MM.1S (cell line): ENCODE measurements at regions not wholly inside any gene's neighbourhood (a gene's known extent, or its start where the extent isn't known, plus 50 kb on each side); places are given as distances from the start of the nearest gene placed in this dataset.

ENCODE experiments used
- DNase-seq: peaks from one replicate; pipeline ENCODE4 v3.0.0-alpha.2; 2015
- H2AFZ ChIP-seq: fragments of 300-600 bp; sonication (generic); 2 replicates; pipeline ENCODE4 v1.6.0; 2016; ENCODE audit warnings: antibody characterized with exemption, low read length
- H3F3A ChIP-seq: fragments of 300-600 bp; sonication (generic); 2 replicates; pipeline ENCODE4 v1.6.1; 2016; ENCODE audit warnings: mild to moderate bottlenecking, antibody characterized with exemption, low read length, moderate library complexity, mixed read lengths; ENCODE audit not compliant: insufficient read depth
- H3K27ac ChIP-seq: fragments of 300-600 bp; sonication (generic); 2 replicates; pipeline ENCODE4 v1.5.1; 2016; ENCODE audit warnings: mild to moderate bottlenecking, low read length
- H3K27me3 ChIP-seq: fragments of 300-600 bp; sonication (generic); replicated peaks from 2 replicates; pipeline ENCODE4 v1.6.0; 2016; ENCODE audit warnings: low read length; ENCODE audit not compliant: insufficient read depth
- H3K36me3 ChIP-seq: fragments of 300-600 bp; sonication (generic); replicated peaks from 2 replicates; pipeline ENCODE4 v1.6.1; 2016; ENCODE audit warnings: mild to moderate bottlenecking, low read length, mixed read lengths; ENCODE audit not compliant: insufficient read depth
- H3K4me1 ChIP-seq: fragments of 300-600 bp; sonication (generic); 2 replicates; pipeline ENCODE4 v1.6.1; 2016; ENCODE audit warnings: low read length, mixed read lengths
- H3K4me2 ChIP-seq: fragments of 300-600 bp; sonication (generic); 2 replicates; pipeline ENCODE4 v1.6.0; 2016; ENCODE audit warnings: low read depth, low read length
- H3K4me3 ChIP-seq: fragments of 300-600 bp; sonication (generic); 2 replicates; pipeline ENCODE4 v1.5.1; 2016; ENCODE audit warnings: low read length, mixed read lengths
- H3K79me2 ChIP-seq: fragments of 300-600 bp; sonication (generic); 2 replicates; pipeline ENCODE4 v1.6.1; 2016; ENCODE audit warnings: mixed run types, low read length, mixed read lengths
- H3K9ac ChIP-seq: fragments of 300-600 bp; sonication (generic); 2 replicates; pipeline ENCODE4 v1.6.1; 2016; ENCODE audit warnings: low read length, mixed read lengths
- H3K9me2 ChIP-seq: fragments of 300-600 bp; sonication (generic); replicated peaks from 2 replicates; pipeline ENCODE4 v1.6.1; 2016; ENCODE audit warnings: mild to moderate bottlenecking, low read length, mixed read lengths; ENCODE audit not compliant: insufficient read depth
- H3K9me3 ChIP-seq: fragments of 300-600 bp; sonication (generic); replicated peaks from 2 replicates; pipeline ENCODE4 v1.6.1; 2016; ENCODE audit warnings: mild to moderate bottlenecking, low read length, mixed read lengths; ENCODE audit not compliant: insufficient read depth
- H4K20me1 ChIP-seq: fragments of 300-600 bp; sonication (generic); 2 replicates; pipeline ENCODE4 v1.6.1; 2016; ENCODE audit warnings: mild to moderate bottlenecking, low read length, moderate library complexity, mixed read lengths; ENCODE audit not compliant: insufficient read depth
- CTCF ChIP-seq: fragments of 300-600 bp; sonication (generic); IDR thresholded peaks from 2 replicates; pipeline ENCODE4 v1.5.1; 2016; ENCODE audit warnings: antibody characterized with exemption, low read length, mixed read lengths
- EZH2 ChIP-seq: fragments of 300-600 bp; sonication (generic); optimal IDR thresholded peaks from 2 replicates; pipeline ENCODE3; 2017; ENCODE audit warnings: low read depth, mild to moderate bottlenecking, antibody characterized with exemption, low read length, mixed read lengths
- EZH2phosphoT487 ChIP-seq: fragments of 300-600 bp; sonication (generic); IDR thresholded peaks from 2 replicates; pipeline ENCODE4 v1.6.1; 2018; ENCODE audit warnings: antibody characterized with exemption, low read length

DNA sequence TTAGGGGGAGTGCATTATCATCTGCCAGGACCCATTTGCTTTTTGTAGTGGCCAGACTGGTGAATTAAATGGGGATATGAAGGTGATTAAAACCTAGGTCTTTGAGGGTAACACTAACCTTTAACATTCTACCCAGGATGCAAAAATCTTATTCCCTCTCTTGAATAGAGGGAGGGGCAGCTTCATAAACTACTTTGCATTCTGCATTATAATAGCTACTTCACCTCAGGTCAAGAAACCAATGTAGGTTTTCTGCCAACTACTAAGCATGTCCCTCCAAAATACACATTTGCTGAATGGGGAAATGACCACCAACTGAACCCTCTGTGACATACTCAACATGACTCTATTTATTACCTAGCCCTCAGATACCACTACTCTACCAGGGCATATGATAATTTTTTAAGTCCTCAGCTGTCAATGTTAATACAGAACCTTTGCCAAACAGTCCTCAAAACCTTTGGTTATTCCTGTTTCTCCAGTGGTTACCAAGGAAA, 477.6 kb upstream of the CD180 start:
- H3K9ac ChIP-seq, result no peak overlapping the region
- no peaks in the 10 kb centered on the region for H3K27me3 ChIP-seq
- DNase-seq, result no peak
- TF ChIP-seq CTCF, result no peak
- TF ChIP-seq EZH2phosphoT487, result no peak
- no peak for TF ChIP-seq EZH2
- H3K36me3 ChIP-seq, result no peaks in the 10 kb centered on the region
- no peaks in the 10 kb centered on the region for H3K9me2 ChIP-seq
- no peak overlapping the region for H2AFZ ChIP-seq
- no peak overlapping the region for H3K4me2 ChIP-seq
- H4K20me1 ChIP-seq, result no peaks in the 10 kb centered on the region
- no peaks in the 10 kb centered on the region for H3K79me2 ChIP-seq
- H3K4me3 ChIP-seq, result no peak overlapping the region
- no peaks in the 10 kb centered on the region for H3K4me1 ChIP-seq
- no peak overlapping the region for H3K27ac ChIP-seq
- H3K9me3 ChIP-seq, result no peaks in the 10 kb centered on the region
- no peaks in the 10 kb centered on the region for H3F3A ChIP-seq

DNA sequence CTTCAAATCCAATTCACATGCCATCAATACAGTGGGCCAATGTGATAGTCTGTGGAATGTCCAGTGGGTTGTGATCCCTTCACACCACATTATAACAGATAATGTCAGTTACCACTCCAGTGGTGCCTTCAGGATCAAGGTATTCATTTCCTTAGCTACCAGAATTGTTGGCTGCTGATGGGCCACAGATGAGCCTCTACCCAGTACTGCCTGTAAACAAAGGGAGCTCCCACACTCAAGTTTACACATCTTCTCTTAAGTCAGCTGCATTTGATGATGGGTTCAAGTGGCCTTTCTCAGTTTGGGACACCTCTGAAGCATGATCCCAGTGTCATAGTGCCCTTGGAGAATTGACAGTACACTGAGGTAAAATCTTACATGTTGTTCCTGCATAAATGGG, 477.0 kb upstream of the CD180 start:
- Histone ChIP-seq H3K9me2 (no peaks in the 10 kb centered on the region), H3K4me1 (no peaks in the 10 kb centered on the region), H3K4me3 (no peak overlapping the region), H3K9ac (no peak overlapping the region), H3K36me3 (no peaks in the 10 kb centered on the region), H3K4me2 (no peak overlapping the region), H4K20me1 (no peaks in the 10 kb centered on the region), H3K27ac (no peak overlapping the region), H3F3A (no peaks in the 10 kb centered on the region), H3K79me2 (no peaks in the 10 kb centered on the region), H3K27me3 (no peaks in the 10 kb centered on the region), H3K9me3 (no peaks in the 10 kb centered on the region), H2AFZ (no peak overlapping the region)
- DNase-seq, result no peak
- no peak for TF ChIP-seq EZH2
- no peak for TF ChIP-seq EZH2phosphoT487
- no peak for TF ChIP-seq CTCF

- H3K27ac ChIP-seq, result no peak overlapping the region
- no peak for TF ChIP-seq EZH2phosphoT487
- TF ChIP-seq EZH2, result no peak
- TF ChIP-seq CTCF, result no peak
- no peaks in the 10 kb centered on the region for H3K9me2 ChIP-seq
- H3K9ac ChIP-seq, result no peak overlapping the region
- H3K36me3 ChIP-seq, result no peaks in the 10 kb centered on the region
- H3K4me2 ChIP-seq, result no peak overlapping the region
- no peaks in the 10 kb centered on the region for H3K79me2 ChIP-seq
- no peaks in the 10 kb centered on the region for H3F3A ChIP-seq
- no peaks in the 10 kb centered on the region for H3K4me1 ChIP-seq
- H3K27me3 ChIP-seq, result no peaks in the 10 kb centered on the region
- H3K4me3 ChIP-seq, result no peak overlapping the region
- no peaks in the 10 kb centered on the region for H4K20me1 ChIP-seq
- DNase-seq, result no peak
- H3K9me3 ChIP-seq, result no peaks in the 10 kb centered on the region
- no peak overlapping the region for H2AFZ ChIP-seq
Observed at GRCh38 chr5:67673180-67673579, 476.6 kb upstream of the CD180 start.
